HUES48 (cell line): ENCODE measurements at regions not wholly inside any gene's neighbourhood (a gene's known extent, or its start where the extent isn't known, plus 50 kb on each side); places are given as distances from the start of the nearest gene placed in this dataset.
"Not testable (repeated sequence)": the region's sequence is repeated elsewhere in the genome, so short reads cannot be mapped to it uniquely, and the experiment has no call there.

Source experiments
- H3K27ac ChIP-seq: one replicate; pipeline ENCODE4 v1.7.0; 2013; ENCODE audit warnings: low read depth, low read length, inconsistent platforms
- H3K27me3 ChIP-seq: 2 replicates; pipeline ENCODE4 v1.6.1; 2013; ENCODE audit warnings: mild to moderate bottlenecking, low read length; ENCODE audit not compliant: control insufficient read depth, insufficient read depth
- H3K36me3 ChIP-seq: 2 replicates; pipeline ENCODE4 v1.6.1; 2013; ENCODE audit warnings: low read length; ENCODE audit not compliant: control insufficient read depth, insufficient read depth
- H3K4me1 ChIP-seq: 2 replicates; pipeline ENCODE4 v1.6.1; 2013; ENCODE audit warnings: mild to moderate bottlenecking, low read length; ENCODE audit not compliant: control insufficient read depth, insufficient read depth
- H3K4me3 ChIP-seq: 2 replicates; pipeline ENCODE4 v1.5.1; 2013; ENCODE audit warnings: mild to moderate bottlenecking, low read depth, low read length
- H3K9ac ChIP-seq: 2 replicates; pipeline ENCODE4 v1.6.1; 2013; ENCODE audit warnings: mild to moderate bottlenecking, low read depth, low read length, moderate library complexity
- H3K9me3 ChIP-seq: 2 replicates; pipeline ENCODE4 v1.6.1; 2013; ENCODE audit warnings: low read length; ENCODE audit not compliant: control insufficient read depth, insufficient read depth

- Histone ChIP-seq H3K4me3 (no peak overlapping the region), H3K9ac (no peak overlapping the region), H3K9me3 (no peaks in the 10 kb centered on the region)
These were observed 717.4 kb downstream of the SI start for GRCh38 chr3:164360738-164361406.

GRCh38 chr3:164360078-164360578 lies 718.2 kb downstream of the SI start:
- Histone ChIP-seq H3K4me1 (peaks cover 10% of the 10 kb centered on the region; the same call in 1 of the 2 replicates), H3K9ac (no peak overlapping the region), H3K27me3 (no peaks in the 10 kb centered on the region), H3K4me3 (no peak overlapping the region), H3K27ac (no peak overlapping the region), H3K9me3 (no peaks in the 10 kb centered on the region), H3K36me3 (no peaks in the 10 kb centered on the region)

More at GRCh38 chr3:164360738-164361406, 717.4 kb downstream of the SI start:
- H3K27ac ChIP-seq, result no peak overlapping the region
- no peaks in the 10 kb centered on the region for H3K27me3 ChIP-seq
- peaks cover 10% of the 10 kb centered on the region; the same call in 1 of the 2 replicates for H3K4me1 ChIP-seq
- no peaks in the 10 kb centered on the region for H3K36me3 ChIP-seq

- H3K4me3 ChIP-seq, result no peak overlapping the region
- no peak overlapping the region for H3K9ac ChIP-seq
- no peaks in the 10 kb centered on the region for H3K36me3 ChIP-seq
- H3K9me3 ChIP-seq, result peaks cover 7% of the 10 kb centered on the region
- no peak overlapping the region for H3K27ac ChIP-seq
- H3K27me3 ChIP-seq, result no peaks in the 10 kb centered on the region
- H3K4me1 ChIP-seq, result peaks cover 12% of the 10 kb centered on the region; the same call in 1 of the 2 replicates
These were observed 725.3 kb downstream of the SI start for GRCh38 chr3:164352991-164353390.

GRCh38 chr3:164351131-164351530 lies 727.2 kb downstream of the SI start:
- Histone ChIP-seq H3K36me3 (no peaks in the 10 kb centered on the region), H3K27ac (no peak overlapping the region), H3K4me3 (no peak overlapping the region), H3K9ac (no peak overlapping the region), H3K9me3 (peaks cover 21% of the 10 kb centered on the region), H3K4me1 (0 out of 2 replicates have a peak, but pooled peaks cover 2% of the 10 kb centered on the region), H3K27me3 (no peaks in the 10 kb centered on the region)

- H3K36me3 ChIP-seq, H3K4me3 ChIP-seq, H3K27ac ChIP-seq, H3K27me3 ChIP-seq, H3K9ac ChIP-seq, H3K9me3 ChIP-seq, H3K4me1 ChIP-seq: not testable (repeated sequence)
These were observed 736.1 kb downstream of the SI start for GRCh38 chr3:164342206-164342605.

GRCh38 chr3:164341086-164341485 lies 737.2 kb downstream of the SI start:
- Histone ChIP-seq H3K9me3 (no peaks in the 10 kb centered on the region; the same call in 1 of the 2 replicates), H3K9ac (no peak overlapping the region), H3K4me3 (no peak overlapping the region), H3K36me3 (no peaks in the 10 kb centered on the region), H3K27ac (peak overlapping the region; percentile 35), H3K4me1 (no peaks in the 10 kb centered on the region), H3K27me3 (no peaks in the 10 kb centered on the region)

GRCh38 chr3:164340273-164340672 lies 738.0 kb downstream of the SI start:
- H3K9ac ChIP-seq, result no peak overlapping the region
- no peaks in the 10 kb centered on the region for H3K36me3 ChIP-seq
- no peaks in the 10 kb centered on the region for H3K4me1 ChIP-seq
- no peak overlapping the region for H3K4me3 ChIP-seq
- no peaks in the 10 kb centered on the region; the same call in 1 of the 2 replicates for H3K9me3 ChIP-seq
- no peak overlapping the region for H3K27ac ChIP-seq
- H3K27me3 ChIP-seq, result no peaks in the 10 kb centered on the region

GRCh38 chr3:164332831-164333802 lies 745.2 kb downstream of the SI start:
- no peak overlapping the region for H3K4me3 ChIP-seq
- H3K9me3 ChIP-seq, result no peaks in the 10 kb centered on the region
- H3K27ac ChIP-seq, result peak overlapping the region; percentile 90
- peaks cover 26% of the 10 kb centered on the region for H3K4me1 ChIP-seq
- H3K9ac ChIP-seq, result no peak overlapping the region
- H3K27me3 ChIP-seq, result no peaks in the 10 kb centered on the region
- H3K36me3 ChIP-seq, result no peaks in the 10 kb centered on the region

GRCh38 chr3:164326714-164327113 lies 751.6 kb downstream of the SI start:
- Histone ChIP-seq H3K4me3 (no peak overlapping the region), H3K4me1 (peaks cover 20% of the 10 kb centered on the region), H3K27me3 (no peaks in the 10 kb centered on the region), H3K27ac (peak overlapping the region; percentile 12), H3K36me3 (no peaks in the 10 kb centered on the region), H3K9me3 (no peaks in the 10 kb centered on the region), H3K9ac (no peak overlapping the region)

GRCh38 chr3:164320962-164321361 lies 757.3 kb downstream of the SI start:
- Histone ChIP-seq H3K9ac (no peak overlapping the region), H3K9me3 (no peaks in the 10 kb centered on the region), H3K27ac (no peak overlapping the region)

GRCh38 chr3:164306042-164306441 lies 772.3 kb downstream of the SI start:
- no peaks in the 10 kb centered on the region for H3K4me1 ChIP-seq
- H3K36me3 ChIP-seq, result no peaks in the 10 kb centered on the region
- H3K27me3 ChIP-seq, result no peaks in the 10 kb centered on the region
- 0 out of 2 replicates have a peak, but pooled peaks cover 3% of the 10 kb centered on the region for H3K9me3 ChIP-seq
- H3K4me3 ChIP-seq, result no peak overlapping the region
- H3K27ac ChIP-seq, result no peak overlapping the region
- no peak overlapping the region for H3K9ac ChIP-seq

More at GRCh38 chr3:164320962-164321361, 757.3 kb downstream of the SI start:
- Histone ChIP-seq H3K27me3 (no peaks in the 10 kb centered on the region), H3K4me1 (peaks cover 12% of the 10 kb centered on the region), H3K4me3 (no peak overlapping the region), H3K36me3 (no peaks in the 10 kb centered on the region)
